Heart left ventricle (tissue), 16 donors: ENCODE measurements at regions not wholly inside any gene's neighbourhood (a gene's known extent, or its start where the extent isn't known, plus 50 kb on each side); places are given as distances from the start of the nearest gene placed in this dataset.

Experiments
- ATAC-seq, 4 donors: fragments of 200-7000 bp; cut with Tn5 transposase; one replicate each; pipeline ENCODE4 v1.9.1; 2020 to 2022; ENCODE audit warnings: moderate library complexity in 4 of 4, mild to moderate bottlenecking in 3 of 4, moderate number of reproducible peaks in 1 of 4
- DNase-seq, 5 donors: peaks; one replicate each; pipeline ENCODE4 v3.0.0-alpha.2; 2020
- H3K27ac ChIP-seq, 12 donors: fragments of 200-600 bp; sonication (generic) in 4 of 12; one replicate each; pipeline versions ENCODE4 v1.5.0 to v1.8.0; 2016 to 2022; ENCODE audit warnings: mild to moderate bottlenecking in 2 of 12
- H3K27me3 ChIP-seq, 9 donors: fragments of 200-600 bp; sonication (generic) in 2 of 9; one replicate each; pipeline versions ENCODE4 v1.5.1 to v1.8.0; 2016 to 2022; ENCODE audit warnings: mild to moderate bottlenecking in 3 of 9
- H3K36me3 ChIP-seq, 9 donors: fragments of 200-600 bp; sonication (generic) in 2 of 9; one replicate each; pipeline versions ENCODE4 v1.5.0 to v1.8.0; 2018 to 2022; ENCODE audit warnings: mild to moderate bottlenecking in 2 of 9
- H3K4me1 ChIP-seq, 12 donors: fragments of 200-600 bp; sonication (generic) in 4 of 12; one replicate each; pipeline versions ENCODE4 v1.5.0 to v1.8.0; 2016 to 2022; ENCODE audit warnings: mild to moderate bottlenecking in 3 of 12
- H3K4me3 ChIP-seq, 12 donors: fragments of 200-600 bp; sonication (generic) in 4 of 12; one replicate each; pipeline versions ENCODE4 v1.5.0 to v1.8.0; 2017 to 2022; ENCODE audit warnings: mild to moderate bottlenecking in 9 of 12, moderate library complexity in 4 of 12
- H3K9me3 ChIP-seq, 12 donors: fragments of 200-600 bp; sonication (generic) in 4 of 12; one replicate each; pipeline versions ENCODE4 v1.5.0 to v1.8.0; 2016 to 2022; ENCODE audit warnings: mild to moderate bottlenecking in 1 of 12
- CTCF ChIP-seq, 12 donors: fragments of 200-600 bp; sonication (generic) in 4 of 12; IDR thresholded peaks; one replicate each; pipeline versions ENCODE4 v1.5.0 to v1.8.0; 2018 to 2022; ENCODE audit warnings: antibody characterized with exemption in 12 of 12, mild to moderate bottlenecking in 5 of 12
- POLR2A ChIP-seq, 2 donors: fragments of 450-650 bp; IDR thresholded peaks; one replicate each; pipeline ENCODE4 v1.6.1; 2017; ENCODE audit warnings: antibody characterized with exemption in 2 of 2, mild to moderate bottlenecking in 2 of 2, moderate library complexity in 2 of 2
- WGBS, 4 donors: extraction: QIAGEN DNeasy Blood & Tissue Kit in 2 of 4; methylation state at CpG; one replicate each; pipeline versions ENCODE4 v1.1.5 to v1.1.7; 2013 to 2018; 5-methylcytosine and 5-hydroxymethylcytosine counted together
- intact Hi-C, 10 donors: fragments of 100-400 bp; cut with DNase I; formaldehyde crosslinking; loops; one replicate each; pipeline versions ENCODE4 v1.11.1 to v1.14.2; 2022
- donor health status: ischemic (EF 13 %, LVEDD 7.1; RV severe dilation, severe dysfunction).
- donor health status: healthy with polysubstance abuse.
- donor health status: DM: no; HTN: yes; CAD: no.
- donor health status: DM: no; HTN: no; CAD: no.
- donor health status: ischemic (EF 25% LVEDD 6.9; RV normal size, moderate dysfunction).
- donor health status: ischemic (EF 25% LVEDD 5.7; RV mildly dilated, moderate dysfunction).
- donor health status: healthy.
- donor health status: DM: yes; HTN: yes; CAD: no.
- donor health status: ischemic (EF 35%, LVEDD 5.7; RV mildly dilated, moderate dysfunction).
- donor health status: nonischemic (EF 11% LVEDD 7.7; RV severe dilation, severe dysfunction).
- donor health status: DM: yes; HTN: yes; CAD: no.
- donor health status: PGD.
- donor health status: ischemic (EF 29% LVEDD 5.4; RV normal size, mild dysfunction).
- donor health status: nonischemic (EF 23%, LVEDD 6.1; RV moderate dilation, normal function).

GRCh38 chr12:98359856-98360255 lies 155.5 kb upstream of the TMPO start:
- Histone ChIP-seq H3K4me1 (no peaks in the 10 kb centered on the region), H3K4me3 (no peak overlapping the region), H3K27me3 (peaks cover 0 to 11% (median 0%) of the 10 kb centered on the region in 9 donors), H3K27ac (no peak overlapping the region), H3K9me3 (no peaks in the 10 kb centered on the region), H3K36me3 (no peaks in the 10 kb centered on the region)
- DNase-seq (no peak), ATAC-seq (no peak)
- 78 to 82% (median 80%) methylated on average over 6 of the region's 6 CpGs for WGBS, 4 donors
- intact Hi-C loops = no loop called here
- no peak for TF ChIP-seq CTCF (IDR thresholded peaks at IDR 0.05)
- TF ChIP-seq POLR2A (IDR thresholded peaks at IDR 0.05) = no peak

GRCh38 chr12:98360401-98360800 lies 155.0 kb upstream of the TMPO start:
- no peaks in the 10 kb centered on the region for H3K9me3 ChIP-seq
- H3K4me3 ChIP-seq = no peak overlapping the region
- no peak for TF ChIP-seq POLR2A (IDR thresholded peaks at IDR 0.05)
- no peak for TF ChIP-seq CTCF (IDR thresholded peaks at IDR 0.05)
- H3K36me3 ChIP-seq = no peaks in the 10 kb centered on the region
- no peak for DNase-seq
- WGBS, 4 donors = 72 to 83% (median 78%) methylated on average over 3 of the region's 3 CpGs
- H3K4me1 ChIP-seq = no peaks in the 10 kb centered on the region
- H3K27me3 ChIP-seq = peaks cover 0 to 11% (median 0%) of the 10 kb centered on the region in 9 donors
- intact Hi-C loops = no loop called here
- no peak overlapping the region for H3K27ac ChIP-seq
- ATAC-seq = no peak

- no peaks in the 10 kb centered on the region for H3K9me3 ChIP-seq
- no peaks in the 10 kb centered on the region for H3K36me3 ChIP-seq
- 60 to 73% (median 69%) methylated on average over 4 of the region's 4 CpGs for WGBS, 4 donors
- DNase-seq = no peak
- TF ChIP-seq POLR2A (IDR thresholded peaks at IDR 0.05) (no peak), CTCF (IDR thresholded peaks at IDR 0.05) (no peak)
- H3K4me1 ChIP-seq = peaks cover 0 to 8% (median 0%) of the 10 kb centered on the region in 12 donors
- intact Hi-C loops = no loop called here
- no peak overlapping the region for H3K4me3 ChIP-seq
- H3K27ac ChIP-seq = no peak overlapping the region
- H3K27me3 ChIP-seq = peaks cover 0 to 9% (median 0%) of the 10 kb centered on the region in 9 donors
- ATAC-seq = no peak
Observed at GRCh38 chr12:98369581-98369980, 145.8 kb upstream of the TMPO start.

GRCh38 chr12:98370976-98371375 lies 144.4 kb upstream of the TMPO start:
- H3K27ac ChIP-seq = no peak overlapping the region
- ATAC-seq = no peak
- peaks cover 0 to 4% (median 0%) of the 10 kb centered on the region in 9 donors for H3K27me3 ChIP-seq
- intact Hi-C loops = loop anchor here in 3 of 10 donors (10.0 kb wide), 3 partner anchors 216 to 1786 kb away; no protein-coding TSS in a partner anchor
- DNase-seq = no peak
- H3K36me3 ChIP-seq = no peaks in the 10 kb centered on the region
- H3K4me3 ChIP-seq = no peak overlapping the region
- no peaks in the 10 kb centered on the region for H3K9me3 ChIP-seq
- WGBS, 4 donors = 60 to 76% (median 68%) methylated on average over 1 of the region's 1 CpG
- TF ChIP-seq POLR2A (IDR thresholded peaks at IDR 0.05) = no peak
- no peak for TF ChIP-seq CTCF (IDR thresholded peaks at IDR 0.05)
- peaks cover 0 to 8% (median 0%) of the 10 kb centered on the region in 12 donors for H3K4me1 ChIP-seq
